T-helper 2 cell (primary cell): ENCODE measurements at regions not wholly inside any gene's neighbourhood (a gene's known extent, or its start where the extent isn't known, plus 50 kb on each side); places are given as distances from the start of the nearest gene placed in this dataset.
"Not testable (repeated sequence)": the region's sequence is repeated elsewhere in the genome, so short reads cannot be mapped to it uniquely, and the experiment has no call there.

Source experiments
- DNase-seq, 5 experiments: peaks; one replicate each; pipeline versions ENCODE4 v3.0.0 to v3.0.0-alpha.2; 2012 to 2022

- DNase-seq = not testable (repeated sequence)
These were observed 51.0 kb downstream of the NPIPB11 start for GRCh38 chr16:29355339-29356059.

- not testable (repeated sequence) for DNase-seq
These were observed 52.1 kb downstream of the NPIPB11 start for GRCh38 chr16:29354449-29354848.

- not testable (repeated sequence) for DNase-seq
These were observed 53.9 kb downstream of the NPIPB11 start for GRCh38 chr16:29352617-29352999.

GRCh38 chr16:29351970-29352616 lies 54.4 kb downstream of the NPIPB11 start:
- DNase-seq = not testable (repeated sequence)

GRCh38 chr16:29351271-29351969 lies 55.1 kb downstream of the NPIPB11 start:
- not testable (repeated sequence) for DNase-seq

- DNase-seq = not testable (repeated sequence)
These were observed 56.5 kb downstream of the NPIPB11 start for GRCh38 chr16:29349966-29350365.

- not testable (repeated sequence) for DNase-seq
These were observed 57.8 kb downstream of the NPIPB11 start for GRCh38 chr16:29348748-29349147.

- not testable (repeated sequence) for DNase-seq
These were observed 58.3 kb downstream of the NPIPB11 start for GRCh38 chr16:29348123-29348690.

GRCh38 chr16:29346796-29347580 lies 59.5 kb downstream of the NPIPB11 start:
- not testable (repeated sequence) for DNase-seq

- DNase-seq = not testable (repeated sequence)
These were observed 60.3 kb downstream of the NPIPB11 start for GRCh38 chr16:29346203-29346602.

GRCh38 chr16:29342937-29343336 lies 63.6 kb downstream of the NPIPB11 start:
- DNase-seq = not testable (repeated sequence)

- DNase-seq = not testable (repeated sequence)
These were observed 65.6 kb downstream of the NPIPB11 start for GRCh38 chr16:29340779-29341438.

GRCh38 chr16:29340235-29340634 lies 66.3 kb downstream of the NPIPB11 start:
- not testable (repeated sequence) for DNase-seq

GRCh38 chr16:29338821-29339700 lies 67.5 kb downstream of the NPIPB11 start:
- not testable (repeated sequence) for DNase-seq

- not testable (repeated sequence) for DNase-seq
These were observed 69.1 kb downstream of the NPIPB11 start for GRCh38 chr16:29337385-29337901.

GRCh38 chr16:29335549-29335846 lies 71.0 kb downstream of the NPIPB11 start:
- not testable (repeated sequence) for DNase-seq

- DNase-seq = not testable (repeated sequence)
These were observed 71.5 kb downstream of the NPIPB11 start for GRCh38 chr16:29334776-29335548.

GRCh38 chr16:29333492-29334097 lies 72.9 kb downstream of the NPIPB11 start:
- not testable (repeated sequence) for DNase-seq

- not testable (repeated sequence) for DNase-seq
These were observed 75.9 kb downstream of the NPIPB11 start for GRCh38 chr16:29330623-29331022.
